SJSA1 (cell line): ENCODE measurements at regions not wholly inside any gene's neighbourhood (a gene's known extent, or its start where the extent isn't known, plus 50 kb on each side); places are given as distances from the start of the nearest gene placed in this dataset.

ENCODE experiments used
- DNase-seq, 2 experiments: peaks; one replicate each; pipeline ENCODE4 v3.0.0-alpha.2; 2015 to 2020; ENCODE audit warnings: low spot score in 2 of 2, low read depth in 1 of 2
- H3K27ac ChIP-seq: fragments of 250-450 bp; sonication (Bioruptor Pico); 2 replicates; pipeline ENCODE4 v1.5.1; 2020; ENCODE audit warnings: mild to moderate bottlenecking, moderate library complexity
- H3K27me3 ChIP-seq: fragments of 250-450 bp; sonication (Bioruptor Pico); replicated peaks from 2 replicates; pipeline ENCODE4 v1.5.1; 2020; ENCODE audit warnings: mild to moderate bottlenecking, moderate library complexity
- H3K36me3 ChIP-seq: fragments of 250-450 bp; sonication (Bioruptor Pico); 2 replicates; pipeline ENCODE4 v1.5.1; 2020; ENCODE audit warnings: mild to moderate bottlenecking
- H3K4me1 ChIP-seq: fragments of 250-450 bp; sonication (Bioruptor Pico); replicated peaks from 2 replicates; pipeline ENCODE4 v1.6.1; 2021; ENCODE audit warnings: mild to moderate bottlenecking
- H3K4me3 ChIP-seq: fragments of 250-450 bp; sonication (Bioruptor Pico); 2 replicates; pipeline ENCODE4 v1.5.1; 2020; ENCODE audit warnings: mild to moderate bottlenecking
- H3K9me3 ChIP-seq: fragments of 250-450 bp; sonication (Bioruptor Pico); replicated peaks from 2 replicates; pipeline ENCODE4 v1.5.1; 2020; ENCODE audit warnings: mild to moderate bottlenecking

DNA sequence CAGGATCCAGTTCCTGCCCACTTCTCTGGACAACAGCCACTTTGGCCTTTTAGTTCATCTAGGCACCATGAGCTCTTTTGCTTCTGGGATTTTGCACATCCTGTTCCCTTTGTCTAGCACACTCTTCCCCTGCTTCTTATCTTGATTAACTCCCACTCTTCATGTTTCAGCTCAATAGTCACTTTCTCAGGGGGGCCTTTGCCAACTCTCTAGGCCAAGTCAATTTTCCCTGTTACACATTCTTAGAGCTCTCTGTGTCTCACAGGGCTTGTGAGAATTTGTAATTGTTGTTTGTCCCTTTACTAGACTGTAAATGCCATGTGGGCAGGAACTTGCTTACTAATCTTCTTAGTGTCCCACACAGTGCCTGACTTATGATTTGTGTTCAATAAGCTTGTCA, 58.1 kb upstream of the EPB41L1 start:
- no peaks in the 10 kb centered on the region for H3K36me3 ChIP-seq
- H3K27ac ChIP-seq: no peak overlapping the region
- H3K4me1 ChIP-seq: peaks cover 38% of the 10 kb centered on the region
- no peak for DNase-seq
- H3K9me3 ChIP-seq: 0 out of 2 replicates have a peak, but pooled peaks cover 2% of the 10 kb centered on the region
- peaks cover 24% of the 10 kb centered on the region for H3K27me3 ChIP-seq
- no peak overlapping the region for H3K4me3 ChIP-seq

DNA sequence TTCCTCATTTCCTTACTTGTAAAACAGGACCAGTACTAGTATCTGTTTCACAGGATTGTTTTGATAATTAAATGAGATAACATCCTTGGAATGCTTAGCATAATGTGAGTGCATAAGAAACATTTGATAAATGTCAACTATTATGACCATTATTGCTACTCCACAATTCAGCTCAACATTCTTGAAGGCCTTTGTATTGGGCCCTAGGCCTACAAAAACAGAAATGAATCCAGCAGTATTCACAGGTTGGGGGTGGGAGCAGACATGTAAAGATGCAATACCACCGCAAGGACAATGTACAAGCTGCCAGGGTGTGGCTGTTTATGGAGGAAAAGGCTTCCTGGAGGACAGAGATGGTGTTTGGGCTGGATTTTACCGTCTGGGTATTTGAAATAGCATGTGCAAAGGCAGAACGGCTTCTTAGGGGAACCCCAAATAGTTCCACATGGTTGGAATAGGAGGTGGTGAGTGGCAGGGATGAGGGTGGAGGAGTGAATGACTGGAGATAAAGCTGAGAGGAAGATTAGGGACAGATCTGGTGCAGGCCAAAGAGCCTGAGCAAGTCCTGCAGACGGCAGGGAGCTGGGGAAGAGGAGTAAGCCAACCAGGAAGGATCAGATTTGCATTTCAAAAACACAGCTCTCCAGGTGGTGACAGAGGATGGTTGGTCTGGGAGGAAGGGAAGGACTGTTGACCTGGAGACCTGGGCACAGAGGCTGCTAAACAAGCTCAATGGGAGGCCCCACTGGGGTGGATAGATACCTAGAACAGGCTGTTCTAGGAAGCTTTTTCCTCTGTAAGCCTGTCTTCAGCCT, 57.0 kb upstream of the EPB41L1 start:
- Histone ChIP-seq H3K27ac (no peak overlapping the region), H3K36me3 (no peaks in the 10 kb centered on the region), H3K9me3 (0 out of 2 replicates have a peak, but pooled peaks cover 2% of the 10 kb centered on the region), H3K4me3 (no peak overlapping the region), H3K4me1 (peaks cover 32% of the 10 kb centered on the region), H3K27me3 (peaks cover 18% of the 10 kb centered on the region)
- peak in 1 of 2 experiments; percentile 53 for DNase-seq

DNA sequence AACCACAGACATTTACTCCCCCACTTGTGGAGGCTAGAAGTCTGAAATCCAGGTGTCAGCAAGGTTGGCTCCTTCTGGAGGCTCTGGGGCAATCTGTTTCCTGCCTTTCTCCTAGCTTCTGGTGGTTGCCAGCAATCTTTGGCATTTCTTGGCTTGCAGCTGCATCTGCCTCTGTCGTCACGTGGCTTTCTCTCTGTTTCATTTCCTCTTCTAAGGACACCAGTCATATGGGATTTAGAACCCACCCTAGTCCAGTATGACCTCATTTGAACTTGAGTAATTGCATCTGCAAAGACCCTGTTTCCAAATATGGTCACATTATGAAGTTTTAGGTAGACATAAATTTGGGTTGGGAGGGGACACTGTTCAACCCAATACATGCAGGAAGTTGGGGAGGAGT, 56.2 kb upstream of the EPB41L1 start:
- Histone ChIP-seq H3K36me3 (no peaks in the 10 kb centered on the region), H3K27me3 (peaks cover 11% of the 10 kb centered on the region), H3K27ac (no peak overlapping the region), H3K4me1 (peaks cover 24% of the 10 kb centered on the region), H3K4me3 (no peak overlapping the region), H3K9me3 (no peaks in the 10 kb centered on the region)
- no peak for DNase-seq

GRCh38 chr20:36099106-36099505, 55.4 kb upstream of the EPB41L1 start:
- Histone ChIP-seq H3K27me3 (peaks cover 3% of the 10 kb centered on the region), H3K36me3 (no peaks in the 10 kb centered on the region)
- DNase-seq: no peak

DNA sequence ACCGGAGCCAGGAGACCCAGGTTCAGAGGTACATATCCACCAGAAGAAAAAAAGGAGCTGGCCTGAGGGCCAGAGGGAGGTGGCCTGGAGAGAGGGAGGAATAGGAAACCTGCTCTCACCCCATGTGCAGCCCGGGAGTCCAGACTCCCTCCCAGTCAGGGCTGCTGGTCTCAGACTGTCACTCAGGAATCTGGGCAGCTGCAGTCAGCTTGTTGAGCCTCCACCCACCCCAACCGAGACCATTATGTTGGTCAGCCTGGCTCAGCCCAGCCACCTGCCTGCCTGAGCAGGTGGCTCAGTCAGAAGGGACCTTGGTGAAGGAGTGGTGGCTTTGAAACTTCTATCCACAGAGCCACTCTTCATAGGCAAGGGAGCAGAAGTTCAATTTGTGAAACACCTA, 53.3 kb upstream of the EPB41L1 start:
- H3K27ac ChIP-seq: no peak overlapping the region

More at GRCh38 chr20:36099106-36099505, 55.4 kb upstream of the EPB41L1 start:
- Histone ChIP-seq H3K4me1 (peaks cover 22% of the 10 kb centered on the region), H3K9me3 (no peaks in the 10 kb centered on the region), H3K4me3 (no peak overlapping the region), H3K27ac (no peak overlapping the region)

GRCh38 chr20:36102306-36102705, 52.2 kb upstream of the EPB41L1 start:
- no peaks in the 10 kb centered on the region for H3K36me3 ChIP-seq
- no peaks in the 10 kb centered on the region for H3K27me3 ChIP-seq
- no peak overlapping the region for H3K27ac ChIP-seq
- H3K4me1 ChIP-seq: peaks cover 14% of the 10 kb centered on the region
- no peaks in the 10 kb centered on the region for H3K9me3 ChIP-seq
- no peak for DNase-seq
- no peak overlapping the region for H3K4me3 ChIP-seq

More for the DNA sequence above, 53.3 kb upstream of the EPB41L1 start:
- no peaks in the 10 kb centered on the region for H3K9me3 ChIP-seq
- H3K4me1 ChIP-seq: peaks cover 22% of the 10 kb centered on the region
- H3K27me3 ChIP-seq: no peaks in the 10 kb centered on the region
- H3K4me3 ChIP-seq: no peak overlapping the region
- no peak for DNase-seq
- no peaks in the 10 kb centered on the region for H3K36me3 ChIP-seq

DNA sequence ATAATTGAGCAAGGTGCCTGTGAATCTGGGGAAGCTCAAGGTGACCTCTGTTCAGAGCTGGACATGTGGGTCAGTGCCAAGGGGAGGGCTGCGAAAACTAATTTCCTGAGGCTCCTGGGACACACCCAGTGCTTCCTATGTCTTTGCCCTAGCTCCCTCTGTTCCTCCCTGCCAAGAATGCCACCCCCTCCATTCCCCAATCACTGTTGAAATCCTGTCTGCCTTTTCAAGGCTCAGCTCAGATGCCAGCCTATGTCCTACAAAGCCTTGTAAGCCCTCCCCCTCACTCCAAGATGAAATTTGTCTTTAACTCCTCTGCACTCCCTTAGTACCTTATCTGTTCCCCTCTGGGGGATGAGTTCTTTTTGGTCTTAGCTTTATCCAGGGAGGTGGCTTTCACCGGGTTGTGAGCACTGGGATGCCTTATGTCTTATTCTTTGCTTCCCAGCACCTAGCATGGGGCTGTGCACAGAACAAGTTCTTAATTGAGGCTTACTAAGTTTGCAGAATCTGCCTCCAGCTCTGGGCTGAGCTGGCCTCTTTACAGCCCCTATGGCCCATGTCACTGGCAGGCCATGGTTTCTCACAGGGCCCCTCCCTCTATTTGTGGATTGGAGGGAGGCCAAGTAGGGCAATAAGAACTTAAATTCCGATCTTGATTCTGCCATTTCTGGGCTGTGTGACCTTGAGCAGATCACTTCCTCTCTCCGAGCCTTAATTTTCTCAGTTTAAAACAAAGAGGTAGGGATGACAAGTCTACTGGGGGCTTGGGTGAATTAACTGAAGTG, 51.5 kb upstream of the EPB41L1 start:
- no peaks in the 10 kb centered on the region for H3K36me3 ChIP-seq
- H3K27me3 ChIP-seq: no peaks in the 10 kb centered on the region
- H3K4me1 ChIP-seq: peaks cover 7% of the 10 kb centered on the region
- no peak overlapping the region for H3K4me3 ChIP-seq
- no peak overlapping the region for H3K27ac ChIP-seq
- no peak for DNase-seq
- no peaks in the 10 kb centered on the region for H3K9me3 ChIP-seq

- Histone ChIP-seq H3K27me3 (no peaks in the 10 kb centered on the region), H3K4me3 (no peak overlapping the region), H3K4me1 (no peaks in the 10 kb centered on the region), H3K9me3 (no peaks in the 10 kb centered on the region), H3K27ac (no peak overlapping the region), H3K36me3 (no peaks in the 10 kb centered on the region)
- no peak for DNase-seq
Observed at GRCh38 chr20:36104244-36104643, 50.3 kb upstream of the EPB41L1 start.
